GM12878 (cell line): ENCODE measurements at regions not wholly inside any gene's neighbourhood (a gene's known extent, or its start where the extent isn't known, plus 50 kb on each side); places are given as distances from the start of the nearest gene placed in this dataset.

ENCODE experiments used
- ATAC-seq: fragments of 200-7000 bp; cut with Tn5 transposase; 3 replicates; pipeline ENCODE4 v1.9.1; 2020; ENCODE audit warnings: mild to moderate bottlenecking, moderate library complexity
- BruUV-seq: library from RNA; stranded (reverse); fragments of 400-500 nt; replicated peaks from 2 replicates; lab custom pipeline; 2021; lab: Mats Ljungman, UMichigan
- CTCF ChIA-PET: fragments of 300-600 bp; sonication (Branson Sonifier 250); formaldehyde crosslinking; extraction: SDS; loops from one replicate; lab custom pipeline; 2021; ENCODE audit warnings: inconsistent platforms; lab: Yijun Ruan, JAX
- POLR2A ChIA-PET: fragments of 350-600 bp; formaldehyde crosslinking; extraction: SDS; loops from one replicate; lab custom pipeline; 2021; ENCODE audit warnings: inconsistent platforms; lab: Charles Lee
- RAD21 ChIA-PET: fragments of 300-600 bp; sonication (Branson Sonifier 250); formaldehyde crosslinking; loops from one replicate; lab custom pipeline; 2023; ENCODE audit warnings: antibody characterized with exemption; ENCODE audit not compliant: unreplicated experiment; lab: Charles Lee
- SMC1A ChIA-PET: fragments of 300-600 bp; sonication (Branson Sonifier 250); formaldehyde crosslinking; loops from one replicate; lab custom pipeline; 2023; ENCODE audit not compliant: unreplicated experiment, uncharacterized antibody; lab: Charles Lee
- DNase-seq: peaks from one replicate; pipeline ENCODE4 v3.0.0-alpha.2; 2011; ENCODE audit warnings: low read depth, low spot score
- FAIRE-seq: peaks from 3 replicates; lab custom pipeline; 2011; peaks lifted over from hg19 to GRCh38; lab: Jason Lieb, UNC
- H2AFZ ChIP-seq: 2 replicates; pipeline ENCODE4 v1.6.0; 2011; ENCODE audit warnings: low read depth, low read length, control low read depth; ENCODE audit not compliant: control insufficient read depth
- H3K27ac ChIP-seq: 2 replicates; pipeline ENCODE4 v1.5.1; 2011; ENCODE audit warnings: control low read depth; ENCODE audit not compliant: control insufficient read depth, insufficient read depth
- H3K27me3 ChIP-seq, 2 experiments: replicated peaks in 1 of 2; 2 replicates each; pipeline versions ENCODE4 v1.6.0 to v1.6.1; 2011; ENCODE audit warnings: low read length in 1 of 2; ENCODE audit not compliant: control insufficient read depth in 2 of 2, insufficient read depth in 2 of 2
- H3K36me3 ChIP-seq, 2 experiments: 2 replicates each; pipeline ENCODE4 v1.5.1; 2011; ENCODE audit warnings: low read length in 1 of 2; ENCODE audit not compliant: control insufficient read depth in 2 of 2, insufficient read depth in 2 of 2
- H3K4me1 ChIP-seq: 2 replicates; pipeline ENCODE4 v1.6.1; 2011; ENCODE audit warnings: mild to moderate bottlenecking, low read length, moderate library complexity, mixed read lengths; ENCODE audit not compliant: control insufficient read depth, insufficient read depth
- H3K4me2 ChIP-seq: 2 replicates; pipeline ENCODE4 v1.6.0; 2011; ENCODE audit warnings: control low read depth; ENCODE audit not compliant: control insufficient read depth, insufficient read depth
- H3K4me3 ChIP-seq: fragments of 200-600 bp; sonication (generic); 2 replicates; pipeline ENCODE4 v1.5.1; 2016
- H3K79me2 ChIP-seq: 2 replicates; pipeline ENCODE4 v1.6.0; 2011; ENCODE audit warnings: low read length; ENCODE audit not compliant: control insufficient read depth, insufficient read depth
- H3K9ac ChIP-seq: 2 replicates; pipeline ENCODE4 v1.8.0; 2011; ENCODE audit warnings: low read length, control low read depth, mixed read lengths; ENCODE audit not compliant: control insufficient read depth, insufficient read depth
- H3K9me3 ChIP-seq: replicated peaks from 3 replicates; pipeline ENCODE4 v1.5.1; 2011; ENCODE audit warnings: mild to moderate bottlenecking, low read length; ENCODE audit not compliant: control insufficient read depth, insufficient read depth
- H4K20me1 ChIP-seq: 2 replicates; pipeline ENCODE4 v1.6.0; 2011; ENCODE audit not compliant: control insufficient read depth, insufficient read depth
- POLR2AphosphoS2 ChIP-seq: IDR thresholded peaks from 2 replicates; pipeline ENCODE4 v1.6.1; 2011; ENCODE audit warnings: low read depth, mild to moderate bottlenecking, low read length, improper control_type of control experiment, moderate library complexity
- SMAD1 ChIP-seq: fragments of 450-650 bp; IDR thresholded peaks from 2 replicates; pipeline ENCODE4 v1.6.1; 2018; ENCODE audit warnings: mild to moderate bottlenecking, low read depth; ENCODE audit not compliant: partially characterized antibody
- WGBS: methylation state at CpG from one replicate; pipeline ENCODE4 v1.1.6; 2016; ENCODE audit warnings: low lambda C conversion rate; ENCODE audit not compliant: insufficient replicate concordance, insufficient coverage; ENCODE audit errors: missing lambda C conversion rate; 5-methylcytosine and 5-hydroxymethylcytosine counted together
- in situ Hi-C: fragments of 300-500 bp; cut with MboI; formaldehyde crosslinking; loops from 9 replicates; pipeline ENCODE4 v1.14.3; 2018; ENCODE audit warnings: mixed read lengths
- intact Hi-C: fragments of 100-400 bp; cut with micrococcal nuclease; formaldehyde crosslinking; loops from one replicate; pipeline ENCODE4 v1.14.2; 2022; ENCODE audit not compliant: unreplicated experiment
- TF ChIP-seq, protein P1 (sequence below): fragments of 450-650 bp; formaldehyde crosslinking; IDR thresholded peaks from 2 replicates; pipeline ENCODE4 v1.4.0; 2022; ENCODE audit warnings: mild to moderate bottlenecking, moderate library complexity
- TF ChIP-seq, protein P2 (sequence below): fragments of 450-650 bp; IDR thresholded peaks from 2 replicates; pipeline ENCODE4 v1.6.1; 2017; ENCODE audit warnings: mild to moderate bottlenecking, moderate library complexity

DNA sequence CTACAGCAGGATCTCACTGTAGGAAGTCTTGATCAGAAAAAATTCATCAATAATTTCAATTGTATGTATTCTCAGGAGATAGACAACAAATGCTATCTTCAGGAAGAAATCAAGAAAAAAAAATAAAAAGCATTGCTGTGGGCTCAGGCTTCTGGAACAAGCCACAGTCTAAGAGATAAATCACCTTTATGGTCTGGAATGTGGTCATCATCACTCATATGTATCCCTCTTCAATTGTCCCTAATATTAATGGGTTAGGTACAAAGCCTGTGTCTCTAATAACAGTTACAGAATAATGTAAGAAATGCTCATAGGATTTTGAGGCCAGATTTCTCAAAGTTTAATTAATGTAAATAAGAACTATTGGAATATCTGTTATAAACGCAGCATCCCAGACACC lies 305.9 kb upstream of the ANO3 start:
- Histone ChIP-seq H3K36me3 (no peaks in the 10 kb centered on the region), H3K27me3 (no peaks in the 10 kb centered on the region), H3K4me1 (peaks cover 6% of the 10 kb centered on the region; the same call in 1 of the 2 replicates), H4K20me1 (no peaks in the 10 kb centered on the region), H3K4me2 (no peak overlapping the region), H3K9ac (no peak overlapping the region), H3K27ac (no peak overlapping the region), H3K79me2 (no peaks in the 10 kb centered on the region), H3K9me3 (no peaks in the 10 kb centered on the region), H2AFZ (no peak overlapping the region), H3K4me3 (no peak overlapping the region)
- no peak for ATAC-seq
- BruUV-seq: no TSS peak
- ChIA-PET RAD21 (no interaction called here), POLR2A (no interaction called here), CTCF (no interaction called here), SMC1A (no interaction called here)
- WGBS: 0% methylated on average over 1 of the region's 1 CpG
- TF ChIP-seq POLR2AphosphoS2 (no peak), SMAD1 (no peak)
- TF ChIP-seq, protein P1, sequence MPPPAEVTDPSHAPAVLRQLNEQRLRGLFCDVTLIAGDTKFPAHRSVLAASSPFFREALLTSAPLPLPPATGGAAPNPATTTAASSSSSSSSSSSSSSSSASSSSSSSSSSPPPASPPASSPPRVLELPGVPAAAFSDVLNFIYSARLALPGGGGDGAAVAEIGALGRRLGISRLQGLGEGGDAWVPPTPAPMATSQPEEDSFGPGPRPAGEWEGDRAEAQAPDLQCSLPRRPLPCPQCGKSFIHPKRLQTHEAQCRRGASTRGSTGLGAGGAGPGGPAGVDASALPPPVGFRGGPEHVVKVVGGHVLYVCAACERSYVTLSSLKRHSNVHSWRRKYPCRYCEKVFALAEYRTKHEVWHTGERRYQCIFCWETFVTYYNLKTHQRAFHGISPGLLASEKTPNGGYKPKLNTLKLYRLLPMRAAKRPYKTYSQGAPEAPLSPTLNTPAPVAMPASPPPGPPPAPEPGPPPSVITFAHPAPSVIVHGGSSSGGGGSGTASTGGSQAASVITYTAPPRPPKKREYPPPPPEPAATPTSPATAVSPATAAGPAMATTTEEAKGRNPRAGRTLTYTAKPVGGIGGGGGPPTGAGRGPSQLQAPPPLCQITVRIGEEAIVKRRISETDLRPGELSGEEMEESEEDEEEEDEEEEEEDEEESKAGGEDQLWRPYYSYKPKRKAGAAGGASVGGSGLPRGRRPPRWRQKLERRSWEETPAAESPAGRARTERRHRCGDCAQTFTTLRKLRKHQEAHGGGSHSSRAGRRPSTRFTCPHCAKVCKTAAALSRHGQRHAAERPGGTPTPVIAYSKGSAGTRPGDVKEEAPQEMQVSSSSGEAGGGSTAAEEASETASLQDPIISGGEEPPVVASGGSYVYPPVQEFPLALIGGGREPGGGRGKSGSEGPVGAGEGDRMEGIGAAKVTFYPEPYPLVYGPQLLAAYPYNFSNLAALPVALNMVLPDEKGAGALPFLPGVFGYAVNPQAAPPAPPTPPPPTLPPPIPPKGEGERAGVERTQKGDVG (CRISPR knock-in tag): no peak
- TF ChIP-seq, protein P2, sequence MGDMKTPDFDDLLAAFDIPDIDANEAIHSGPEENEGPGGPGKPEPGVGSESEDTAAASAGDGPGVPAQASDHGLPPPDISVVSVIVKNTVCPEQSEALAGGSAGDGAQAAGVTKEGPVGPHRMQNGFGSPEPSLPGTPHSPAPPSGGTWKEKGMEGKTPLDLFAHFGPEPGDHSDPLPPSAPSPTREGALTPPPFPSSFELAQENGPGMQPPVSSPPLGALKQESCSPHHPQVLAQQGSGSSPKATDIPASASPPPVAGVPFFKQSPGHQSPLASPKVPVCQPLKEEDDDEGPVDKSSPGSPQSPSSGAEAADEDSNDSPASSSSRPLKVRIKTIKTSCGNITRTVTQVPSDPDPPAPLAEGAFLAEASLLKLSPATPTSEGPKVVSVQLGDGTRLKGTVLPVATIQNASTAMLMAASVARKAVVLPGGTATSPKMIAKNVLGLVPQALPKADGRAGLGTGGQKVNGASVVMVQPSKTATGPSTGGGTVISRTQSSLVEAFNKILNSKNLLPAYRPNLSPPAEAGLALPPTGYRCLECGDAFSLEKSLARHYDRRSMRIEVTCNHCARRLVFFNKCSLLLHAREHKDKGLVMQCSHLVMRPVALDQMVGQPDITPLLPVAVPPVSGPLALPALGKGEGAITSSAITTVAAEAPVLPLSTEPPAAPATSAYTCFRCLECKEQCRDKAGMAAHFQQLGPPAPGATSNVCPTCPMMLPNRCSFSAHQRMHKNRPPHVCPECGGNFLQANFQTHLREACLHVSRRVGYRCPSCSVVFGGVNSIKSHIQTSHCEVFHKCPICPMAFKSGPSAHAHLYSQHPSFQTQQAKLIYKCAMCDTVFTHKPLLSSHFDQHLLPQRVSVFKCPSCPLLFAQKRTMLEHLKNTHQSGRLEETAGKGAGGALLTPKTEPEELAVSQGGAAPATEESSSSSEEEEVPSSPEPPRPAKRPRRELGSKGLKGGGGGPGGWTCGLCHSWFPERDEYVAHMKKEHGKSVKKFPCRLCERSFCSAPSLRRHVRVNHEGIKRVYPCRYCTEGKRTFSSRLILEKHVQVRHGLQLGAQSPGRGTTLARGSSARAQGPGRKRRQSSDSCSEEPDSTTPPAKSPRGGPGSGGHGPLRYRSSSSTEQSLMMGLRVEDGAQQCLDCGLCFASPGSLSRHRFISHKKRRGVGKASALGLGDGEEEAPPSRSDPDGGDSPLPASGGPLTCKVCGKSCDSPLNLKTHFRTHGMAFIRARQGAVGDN: no peak
- DNase-seq: no peak
- no peak for FAIRE-seq
- in situ Hi-C loops (no loop called here), intact Hi-C loops (no loop called here)
